Caco-2 (cell line): ENCODE measurements at regions not wholly inside any gene's neighbourhood (a gene's known extent, or its start where the extent isn't known, plus 50 kb on each side); places are given as distances from the start of the nearest gene placed in this dataset.

Experiments used
- BruUV-seq: library from RNA; stranded (reverse); fragments of 400-500 nt; replicated peaks from 2 replicates; lab custom pipeline; 2021; lab: Mats Ljungman, UMichigan
- CTCF ChIA-PET: fragments of 300-600 bp; sonication (Branson Sonifier 250); formaldehyde crosslinking; loops from one replicate; lab custom pipeline; 2022; ENCODE audit warnings: antibody characterized with exemption; lab: Charles Lee
- POLR2A ChIA-PET: fragments of 300-600 bp; sonication (Branson Sonifier 250); formaldehyde crosslinking; loops from one replicate; lab custom pipeline; 2022; ENCODE audit warnings: antibody characterized with exemption; lab: Charles Lee
- DNase-seq, 2 experiments: peaks; one replicate each; pipeline versions ENCODE4 v3.0.0 to v3.0.0-alpha.2; 2020 to 2022
- H3K27me3 ChIP-seq: replicated peaks from 2 replicates; pipeline ENCODE4 v1.6.0; 2011; ENCODE audit warnings: low read length; ENCODE audit not compliant: control insufficient read depth, insufficient read depth
- H3K36me3 ChIP-seq: 2 replicates; pipeline ENCODE4 v1.5.1; 2011; ENCODE audit warnings: low read length; ENCODE audit not compliant: control insufficient read depth, insufficient read depth
- H3K4me1 ChIP-seq: fragments of 250-450 bp; sonication (Bioruptor Pico); 2 replicates; pipeline ENCODE4 v1.5.1; 2020; ENCODE audit warnings: mild to moderate bottlenecking
- H3K4me3 ChIP-seq: 2 replicates; pipeline ENCODE4 v1.5.1; 2011; ENCODE audit warnings: low read depth, mild to moderate bottlenecking, control low read depth, low read length
- H3K9me3 ChIP-seq: fragments of 250-450 bp; sonication (Bioruptor Pico); 2 replicates; pipeline ENCODE4 v1.5.1; 2020; ENCODE audit warnings: mild to moderate bottlenecking, moderate library complexity
- H3K27ac Mint-ChIP-seq: one replicate; pipeline ENCODE4 v1.8.0; 2022; ENCODE audit warnings: mixed read lengths; ENCODE audit not compliant: unreplicated experiment
- H3K27me3 Mint-ChIP-seq: one replicate; pipeline ENCODE4 v1.8.0; 2022; ENCODE audit warnings: mixed read lengths; ENCODE audit not compliant: insufficient read depth, unreplicated experiment
- H3K36me3 Mint-ChIP-seq: one replicate; pipeline ENCODE4 v1.8.0; 2022; ENCODE audit warnings: mild to moderate bottlenecking, mixed read lengths; ENCODE audit not compliant: insufficient read depth, unreplicated experiment
- H3K4me1 Mint-ChIP-seq: one replicate; pipeline ENCODE4 v1.8.0; 2022; ENCODE audit warnings: low read depth, mixed read lengths; ENCODE audit not compliant: unreplicated experiment
- H3K4me3 Mint-ChIP-seq: one replicate; pipeline ENCODE4 v1.8.0; 2022; ENCODE audit warnings: mild to moderate bottlenecking, moderate library complexity, mixed read lengths; ENCODE audit not compliant: unreplicated experiment
- H3K9me3 Mint-ChIP-seq: one replicate; pipeline ENCODE4 v1.8.0; 2022; ENCODE audit warnings: mixed read lengths; ENCODE audit not compliant: unreplicated experiment
- CTCF ChIP-seq, 2 experiments: fragments of 200-600 bp in 1 of 2; IDR thresholded peaks; 1 replicate in 1 of 2; 2 replicates in 1 of 2; pipeline versions ENCODE4 v1.5.1 to v1.8.0; 2011 to 2022; ENCODE audit warnings: antibody characterized with exemption in 1 of 2, control low read depth in 1 of 2, inconsistent platforms in 1 of 2, low read depth in 1 of 2, low read length in 1 of 2, mild to moderate bottlenecking in 1 of 2, moderate library complexity in 1 of 2; ENCODE audit not compliant: insufficient read depth in 1 of 2, severe bottlenecking in 1 of 2, unreplicated experiment in 1 of 2
- intact Hi-C: fragments of 100-400 bp; cut with micrococcal nuclease; formaldehyde crosslinking; loops from one replicate; pipeline ENCODE4 v1.10.0; 2022; ENCODE audit not compliant: unreplicated experiment

- peaks cover 6% of the 10 kb centered on the region for H3K36me3 Mint-ChIP-seq
- Histone ChIP-seq H3K9me3 (no peaks in the 10 kb centered on the region), H3K36me3 (no peaks in the 10 kb centered on the region), H3K4me3 (no peak overlapping the region), H3K4me1 (no peaks in the 10 kb centered on the region), H3K27me3 (no peaks in the 10 kb centered on the region)
- H3K4me1 Mint-ChIP-seq = no peaks in the 10 kb centered on the region
- ChIA-PET CTCF (no interaction called here), POLR2A (no interaction called here)
- no peak for DNase-seq
- H3K4me3 Mint-ChIP-seq = no peak overlapping the region
- BruUV-seq = no TSS peak
- intact Hi-C loops = no loop called here
- no peak for TF ChIP-seq CTCF (IDR thresholded peaks at IDR 0.05; ENCODE audit: insufficient read depth in 1 of 2, low read depth in 1 of 2, low read length in 1 of 2, severe bottlenecking in 1 of 2, unreplicated experiment in 1 of 2)
- no peak overlapping the region for H3K27ac Mint-ChIP-seq
- H3K9me3 Mint-ChIP-seq = no peaks in the 10 kb centered on the region
- H3K27me3 Mint-ChIP-seq = no peaks in the 10 kb centered on the region
Observed at GRCh38 chr2:14185906-14186305, 446.6 kb upstream of the LRATD1 start.

GRCh38 chr2:14188446-14188845 is 444.1 kb upstream of the LRATD1 start:
- no peak for TF ChIP-seq CTCF (IDR thresholded peaks at IDR 0.05; ENCODE audit: insufficient read depth in 1 of 2, low read depth in 1 of 2, low read length in 1 of 2, severe bottlenecking in 1 of 2, unreplicated experiment in 1 of 2)

GRCh38 chr2:14189929-14190328 is 442.6 kb upstream of the LRATD1 start:
- Histone ChIP-seq H3K27me3 (no peaks in the 10 kb centered on the region), H3K36me3 (no peaks in the 10 kb centered on the region), H3K4me3 (no peak overlapping the region), H3K9me3 (no peaks in the 10 kb centered on the region), H3K4me1 (no peaks in the 10 kb centered on the region)
- TF ChIP-seq CTCF (IDR thresholded peaks at IDR 0.05; ENCODE audit: insufficient read depth in 1 of 2, low read depth in 1 of 2, low read length in 1 of 2, severe bottlenecking in 1 of 2, unreplicated experiment in 1 of 2) = no peak
- Mint-ChIP-seq H3K4me1 (no peaks in the 10 kb centered on the region), H3K27me3 (peaks cover 3% of the 10 kb centered on the region), H3K4me3 (no peak overlapping the region), H3K36me3 (no peaks in the 10 kb centered on the region), H3K27ac (no peak overlapping the region), H3K9me3 (no peaks in the 10 kb centered on the region)
- no peak for DNase-seq
- intact Hi-C loops = no loop called here
- ChIA-PET POLR2A (no interaction called here), CTCF (no interaction called here)
- no TSS peak for BruUV-seq

More at GRCh38 chr2:14188446-14188845, 444.1 kb upstream of the LRATD1 start:
- no peaks in the 10 kb centered on the region for H3K9me3 ChIP-seq
- Mint-ChIP-seq H3K4me1 (no peaks in the 10 kb centered on the region), H3K9me3 (no peaks in the 10 kb centered on the region), H3K4me3 (no peak overlapping the region), H3K27me3 (peaks cover 3% of the 10 kb centered on the region), H3K27ac (no peak overlapping the region), H3K36me3 (peaks cover 6% of the 10 kb centered on the region)
- no peaks in the 10 kb centered on the region for H3K27me3 ChIP-seq
- POLR2A ChIA-PET = no interaction called here
- no peak overlapping the region for H3K4me3 ChIP-seq
- H3K36me3 ChIP-seq = no peaks in the 10 kb centered on the region
- H3K4me1 ChIP-seq = no peaks in the 10 kb centered on the region
- intact Hi-C loops = no loop called here
- BruUV-seq = no TSS peak
- CTCF ChIA-PET = no interaction called here
- DNase-seq = no peak
